ENCODE measurements at regions not wholly inside any gene's neighbourhood (a gene's known extent, or its start where the extent isn't known, plus 50 kb on each side); places are given as distances from the start of the nearest gene placed in this dataset.

GRCh38 chr9:16319646-16320045 is 550.8 kb downstream of the BNC2 start:
- TF ChIP-seq EHMT2 (IDR thresholded peaks at IDR 0.05; ENCODE audit: low read depth) (no peak), CTCF (IDR thresholded peaks at IDR 0.05) (no peak), ZFP36 (IDR thresholded peaks at IDR 0.05; ENCODE audit: borderline replicate concordance, partially characterized antibody) (no peak), E2F6 (IDR thresholded peaks at IDR 0.05; ENCODE audit: borderline replicate concordance, low read depth) (no peak), POLR2AphosphoS2 (conservative IDR thresholded peaks at IDR 0.05; ENCODE audit: low read length) (no peak), ELK1 (IDR thresholded peaks at IDR 0.05; ENCODE audit: low read depth, low read length) (no peak), BCL3 (IDR thresholded peaks at IDR 0.05) (no peak), CEBPB (IDR thresholded peaks at IDR 0.05) (no peak), POLR2A (IDR thresholded peaks at IDR 0.05; ENCODE audit: low read length) (no peak), NPAS2 (CRISPR knock-in tag; IDR thresholded peaks at IDR 0.05; ENCODE audit: borderline replicate concordance) (no peak), EP300 (IDR thresholded peaks at IDR 0.05) (no peak), ESRRA (IDR thresholded peaks at IDR 0.05; ENCODE audit: borderline replicate concordance, low read length) (no peak), ZNF302 (CRISPR knock-in tag; IDR thresholded peaks at IDR 0.05) (no peak), HOXA7 (CRISPR knock-in tag; IDR thresholded peaks at IDR 0.05) (no peak)
